IMR-90 (cell line): ENCODE measurements at regions not wholly inside any gene's neighbourhood (a gene's known extent, or its start where the extent isn't known, plus 50 kb on each side); places are given as distances from the start of the nearest gene placed in this dataset.

Experiments used
- BHLHE40 ChIP-seq: fragments of 150-350 bp; IDR thresholded peaks from 2 replicates; pipeline ENCODE4 v1.6.1; 2016; ENCODE audit warnings: mild to moderate bottlenecking, low read depth, low read length
- CEBPB ChIP-seq: IDR thresholded peaks from 2 replicates; pipeline ENCODE4 v1.6.1; 2012; ENCODE audit warnings: low read depth, low read length, improper control_type of control experiment
- CTCF ChIP-seq: conservative IDR thresholded peaks from 2 replicates; pipeline ENCODE4 v1.5.1; 2012; ENCODE audit warnings: mild to moderate bottlenecking, low read depth, low read length, improper control_type of control experiment
- MAFK ChIP-seq: IDR thresholded peaks from 2 replicates; pipeline ENCODE4 v1.6.1; 2012; ENCODE audit warnings: low read depth, low read length, improper control_type of control experiment
- POLR2A ChIP-seq: IDR thresholded peaks from 2 replicates; pipeline ENCODE4 v1.6.1; 2012; ENCODE audit warnings: mild to moderate bottlenecking, low read depth, low read length
- RAD21 ChIP-seq: IDR thresholded peaks from 2 replicates; pipeline ENCODE4 v1.6.1; 2012; ENCODE audit warnings: low read length, improper control_type of control experiment
- SMC3 ChIP-seq: fragments of 150-350 bp; IDR thresholded peaks from 2 replicates; pipeline ENCODE4 v1.6.1; 2016; ENCODE audit warnings: low read depth, mild to moderate bottlenecking, antibody characterized with exemption, low read length, moderate library complexity

- TF ChIP-seq CTCF (no peak), BHLHE40 (no peak), POLR2A (no peak), MAFK (no peak), RAD21 (no peak), SMC3 (no peak), CEBPB (no peak)
Observed at GRCh38 chr5:100444961-100445360, 90.2 kb upstream of the FAM174A start.
